ENCODE measurements at regions not wholly inside any gene's neighbourhood (a gene's known extent, or its start where the extent isn't known, plus 50 kb on each side); places are given as distances from the start of the nearest gene placed in this dataset.

GRCh38 chr4:11053601-11054220, 369.1 kb upstream of the CLNK start (continued):
- TF ChIP-seq EZH2 (IDR thresholded peaks at IDR 0.05; ENCODE audit: low read depth, low read length, severe bottlenecking) (no peak), GTF2F1 (IDR thresholded peaks at IDR 0.05; ENCODE audit: borderline replicate concordance, low read depth, low read length) (no peak)

All from H1 (cell line).